ENCODE measurements at regions not wholly inside any gene's neighbourhood (a gene's known extent, or its start where the extent isn't known, plus 50 kb on each side); places are given as distances from the start of the nearest gene placed in this dataset.

GRCh38 chr12:46459861-46460545 lies 87.4 kb upstream of the SLC38A2 start:
- TF ChIP-seq FOXM1 (IDR thresholded peaks at IDR 0.05; ENCODE audit: borderline replicate concordance) = no peak
- TF ChIP-seq SUZ12 (IDR thresholded peaks at IDR 0.05) = no peak
- no peak for TF ChIP-seq SP1 (IDR thresholded peaks at IDR 0.05)
- TF ChIP-seq ELF4 (IDR thresholded peaks at IDR 0.05) = no peak
- no peak for TF ChIP-seq TARDBP (IDR thresholded peaks at IDR 0.05)
- TF ChIP-seq FOXK2 (IDR thresholded peaks at IDR 0.05) = no peak

Data from HEK293T (cell line).